Central memory CD8-positive, alpha-beta T cell (primary cell): ENCODE measurements at regions not wholly inside any gene's neighbourhood (a gene's known extent, or its start where the extent isn't known, plus 50 kb on each side); places are given as distances from the start of the nearest gene placed in this dataset.
"Not testable (repeated sequence)": the region's sequence is repeated elsewhere in the genome, so short reads cannot be mapped to it uniquely, and the experiment has no call there.

ENCODE experiments used
- ATAC-seq: fragments of 150-1000 bp; cut with Tn5 transposase; replicated peaks from 2 replicates; pipeline ENCODE4 v1.10.0; 2022; ENCODE audit warnings: mild to moderate bottlenecking, moderate FRiP score, moderate number of reproducible peaks; ENCODE audit not compliant: poor library complexity, severe bottlenecking; ENCODE audit errors: extremely low read depth
- DNase-seq, 2 donors: peaks; one replicate each; pipeline ENCODE4 v3.0.0; 2021; ENCODE audit warnings: low spot score in 2 of 2
- H3K27ac Mint-ChIP-seq: one replicate; pipeline ENCODE4 v1.8.0; 2022; ENCODE audit warnings: low read depth, mild to moderate bottlenecking, moderate library complexity, mixed read lengths
- H3K27me3 Mint-ChIP-seq: one replicate; pipeline ENCODE4 v1.8.0; 2022; ENCODE audit warnings: mixed read lengths
- H3K36me3 Mint-ChIP-seq: one replicate; pipeline ENCODE4 v1.8.0; 2022; ENCODE audit warnings: mild to moderate bottlenecking, moderate library complexity, mixed read lengths; ENCODE audit not compliant: insufficient read depth
- H3K4me1 Mint-ChIP-seq: one replicate; pipeline ENCODE4 v1.8.0; 2022; ENCODE audit warnings: mixed read lengths
- H3K4me3 Mint-ChIP-seq: one replicate; pipeline ENCODE4 v1.8.0; 2022; ENCODE audit warnings: mild to moderate bottlenecking, moderate library complexity, mixed read lengths
- H3K9me3 Mint-ChIP-seq: one replicate; pipeline ENCODE4 v1.8.0; 2022; ENCODE audit warnings: mixed read lengths

DNA sequence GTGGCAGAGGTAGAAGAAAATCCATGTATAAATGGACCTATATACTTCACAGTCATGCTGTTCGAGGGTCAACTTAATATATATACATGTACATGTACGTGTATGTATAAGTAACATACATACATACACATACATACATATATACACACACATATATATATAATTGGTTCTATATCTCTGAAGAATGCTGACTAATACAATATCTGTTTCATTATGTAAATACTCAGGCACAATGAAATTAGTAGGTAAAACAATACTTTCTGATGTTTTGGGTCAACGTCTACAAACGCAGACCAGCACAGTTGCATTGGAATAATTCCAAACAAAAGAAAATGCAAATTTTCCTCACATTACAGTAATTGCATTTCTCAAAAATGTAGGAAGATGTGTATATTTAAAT, 202.7 kb upstream of the DAAM1 start:
- Mint-ChIP-seq H3K4me3 (no peak overlapping the region), H3K36me3 (no peaks in the 10 kb centered on the region), H3K27me3 (no peaks in the 10 kb centered on the region), H3K4me1 (no peaks in the 10 kb centered on the region), H3K27ac (no peak overlapping the region), H3K9me3 (peaks cover 5% of the 10 kb centered on the region)
- no peak for DNase-seq
- no peak for ATAC-seq

DNA sequence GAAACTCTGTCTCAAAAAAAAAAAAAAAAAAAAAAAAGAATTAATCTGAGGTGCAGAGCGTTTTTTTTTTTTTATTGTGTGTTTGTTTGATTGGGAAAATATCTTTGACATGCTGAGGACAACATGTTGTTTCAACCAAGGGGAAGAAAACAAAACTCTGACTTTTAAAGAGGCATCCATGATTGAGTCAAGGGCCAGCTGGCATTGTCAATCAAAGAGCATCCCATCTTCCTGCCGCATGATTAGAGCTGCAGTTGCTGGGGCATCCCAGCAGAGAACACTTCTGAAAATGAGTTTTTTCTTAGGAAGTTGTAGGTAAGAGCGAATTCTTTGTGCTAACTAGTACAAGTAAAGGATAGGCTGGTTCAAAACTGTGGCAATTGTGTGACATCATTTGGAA, 200.9 kb upstream of the DAAM1 start:
- peaks cover 5% of the 10 kb centered on the region for H3K9me3 Mint-ChIP-seq
- ATAC-seq = no peak
- H3K36me3 Mint-ChIP-seq = no peaks in the 10 kb centered on the region
- H3K27me3 Mint-ChIP-seq = no peaks in the 10 kb centered on the region
- no peak overlapping the region for H3K27ac Mint-ChIP-seq
- H3K4me1 Mint-ChIP-seq = no peaks in the 10 kb centered on the region
- DNase-seq = no peak
- H3K4me3 Mint-ChIP-seq = no peak overlapping the region

DNA sequence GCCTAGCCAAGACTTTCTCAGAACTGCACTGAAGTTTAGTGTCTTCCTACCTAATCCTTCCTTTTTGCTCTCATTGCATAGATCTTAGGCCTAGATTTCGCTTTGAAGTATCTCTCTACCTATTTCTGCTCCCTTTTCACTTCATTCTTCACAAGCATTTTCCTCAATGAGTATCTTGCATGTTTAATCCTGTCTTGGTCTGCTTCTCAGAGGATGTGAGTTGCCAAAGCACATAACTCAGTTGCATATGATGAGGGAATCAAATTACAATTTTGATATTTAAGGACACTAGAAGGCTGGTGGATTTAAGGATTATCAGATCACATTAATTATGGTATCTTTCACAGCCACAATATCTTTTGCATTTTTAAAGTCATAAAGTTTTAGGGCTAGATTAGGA, 195.5 kb upstream of the DAAM1 start:
- Mint-ChIP-seq H3K27ac (no peak overlapping the region), H3K36me3 (no peaks in the 10 kb centered on the region), H3K4me3 (no peak overlapping the region), H3K4me1 (no peaks in the 10 kb centered on the region), H3K9me3 (peaks cover 5% of the 10 kb centered on the region), H3K27me3 (peaks cover 7% of the 10 kb centered on the region)
- no peak for ATAC-seq
- no peak for DNase-seq

GRCh38 chr14:58994130-58994529, 194.3 kb upstream of the DAAM1 start:
- H3K9me3 Mint-ChIP-seq = peaks cover 5% of the 10 kb centered on the region
- ATAC-seq (no peak), DNase-seq (no peak)
- H3K27ac Mint-ChIP-seq = no peak overlapping the region
- no peak overlapping the region for H3K4me3 Mint-ChIP-seq
- peaks cover 10% of the 10 kb centered on the region for H3K27me3 Mint-ChIP-seq
- no peaks in the 10 kb centered on the region for H3K4me1 Mint-ChIP-seq
- no peaks in the 10 kb centered on the region for H3K36me3 Mint-ChIP-seq

GRCh38 chr14:59004012-59004411, 184.5 kb upstream of the DAAM1 start:
- peaks cover 6% of the 10 kb centered on the region for H3K9me3 Mint-ChIP-seq
- no peak for DNase-seq
- no peak overlapping the region for H3K4me3 Mint-ChIP-seq
- H3K36me3 Mint-ChIP-seq = no peaks in the 10 kb centered on the region
- no peak overlapping the region for H3K27ac Mint-ChIP-seq
- ATAC-seq = no peak
- H3K27me3 Mint-ChIP-seq = peaks cover 10% of the 10 kb centered on the region
- no peaks in the 10 kb centered on the region for H3K4me1 Mint-ChIP-seq

GRCh38 chr14:59006179-59006578, 182.3 kb upstream of the DAAM1 start:
- not testable (repeated sequence) for DNase-seq, H3K9me3 Mint-ChIP-seq, H3K4me3 Mint-ChIP-seq, H3K4me1 Mint-ChIP-seq, H3K27ac Mint-ChIP-seq, H3K36me3 Mint-ChIP-seq, ATAC-seq
- peaks cover 10% of the 10 kb centered on the region for H3K27me3 Mint-ChIP-seq

DNA sequence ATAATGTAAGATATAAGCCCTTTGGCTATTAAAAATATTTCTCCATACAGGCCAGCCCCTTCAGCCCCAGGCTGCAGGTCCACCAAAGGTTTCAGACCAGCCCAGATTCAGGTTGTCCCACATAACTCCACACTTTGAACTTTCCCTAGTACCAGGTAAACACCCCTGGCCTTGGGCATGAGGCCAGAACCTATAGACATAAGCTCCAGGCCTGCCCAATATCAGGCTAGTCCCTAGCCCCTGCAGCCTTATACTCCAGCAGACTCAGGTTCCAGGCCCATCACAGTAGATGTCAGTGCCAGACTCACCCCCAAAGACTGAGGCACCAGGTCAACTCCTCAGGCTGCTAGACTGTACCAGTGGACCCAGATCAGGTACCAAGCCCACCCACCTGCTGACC, 178.5 kb upstream of the DAAM1 start:
- H3K36me3 Mint-ChIP-seq = no peaks in the 10 kb centered on the region
- no peaks in the 10 kb centered on the region for H3K4me1 Mint-ChIP-seq
- no peak for DNase-seq
- H3K9me3 Mint-ChIP-seq = peaks cover 13% of the 10 kb centered on the region
- no peak overlapping the region for H3K27ac Mint-ChIP-seq
- H3K27me3 Mint-ChIP-seq = peaks cover 10% of the 10 kb centered on the region
- ATAC-seq = no peak
- no peak overlapping the region for H3K4me3 Mint-ChIP-seq

DNA sequence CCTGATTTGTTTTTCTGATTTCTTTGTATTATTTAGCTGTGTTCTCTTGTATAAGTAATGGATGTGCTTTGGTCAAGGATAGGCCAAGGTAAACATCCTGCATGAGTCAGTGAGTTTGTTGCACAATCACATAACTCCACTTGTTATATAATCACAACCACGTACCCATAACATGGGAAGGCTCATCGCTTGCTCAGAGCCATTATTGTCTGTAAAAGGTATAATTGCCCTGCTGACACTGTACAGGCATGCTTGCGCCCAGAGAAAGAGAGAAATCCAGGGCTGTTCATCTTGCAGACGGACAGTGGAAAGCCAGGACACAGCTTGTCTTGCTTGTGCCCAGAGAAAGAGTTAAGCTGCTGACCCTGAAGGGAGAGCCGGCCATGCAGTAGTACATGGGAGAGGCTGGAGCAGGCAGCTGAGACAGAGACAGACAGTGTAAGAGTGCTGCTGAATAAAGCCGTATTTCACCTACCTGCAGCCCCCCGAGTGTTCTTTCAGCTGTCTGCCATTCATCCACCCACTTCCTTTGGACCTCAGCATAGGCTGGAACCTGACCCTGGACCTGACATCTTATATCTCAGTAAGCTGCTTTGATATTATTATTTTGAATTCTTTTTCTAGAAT, 174.7 kb upstream of the DAAM1 start:
- ATAC-seq (no peak), DNase-seq (no peak)
- no peaks in the 10 kb centered on the region for H3K36me3 Mint-ChIP-seq
- H3K27me3 Mint-ChIP-seq = no peaks in the 10 kb centered on the region
- H3K4me1 Mint-ChIP-seq = no peaks in the 10 kb centered on the region
- H3K27ac Mint-ChIP-seq = no peak overlapping the region
- H3K4me3 Mint-ChIP-seq = no peak overlapping the region
- peaks cover 7% of the 10 kb centered on the region for H3K9me3 Mint-ChIP-seq

GRCh38 chr14:59015482-59015881, 173.0 kb upstream of the DAAM1 start:
- Mint-ChIP-seq H3K9me3 (peaks cover 7% of the 10 kb centered on the region), H3K4me3 (no peak overlapping the region), H3K36me3 (no peaks in the 10 kb centered on the region), H3K27ac (no peak overlapping the region), H3K27me3 (no peaks in the 10 kb centered on the region), H3K4me1 (no peaks in the 10 kb centered on the region)
- no peak for DNase-seq
- ATAC-seq = no peak

- no peak for DNase-seq
- H3K9me3 Mint-ChIP-seq = peaks cover 7% of the 10 kb centered on the region
- H3K27ac Mint-ChIP-seq = no peak overlapping the region
- H3K27me3 Mint-ChIP-seq = no peaks in the 10 kb centered on the region
- no peak for ATAC-seq
- H3K4me3 Mint-ChIP-seq = no peak overlapping the region
- no peaks in the 10 kb centered on the region for H3K36me3 Mint-ChIP-seq
- no peaks in the 10 kb centered on the region for H3K4me1 Mint-ChIP-seq
Observed at GRCh38 chr14:59017285-59017965, 171.0 kb upstream of the DAAM1 start.

- H3K27me3 Mint-ChIP-seq = no peaks in the 10 kb centered on the region
- DNase-seq (no peak), ATAC-seq (no peak)
- H3K4me1 Mint-ChIP-seq = no peaks in the 10 kb centered on the region
- no peak overlapping the region for H3K4me3 Mint-ChIP-seq
- H3K9me3 Mint-ChIP-seq = peaks cover 6% of the 10 kb centered on the region
- no peaks in the 10 kb centered on the region for H3K36me3 Mint-ChIP-seq
- H3K27ac Mint-ChIP-seq = no peak overlapping the region
Observed at GRCh38 chr14:59018460-59018859, 170.0 kb upstream of the DAAM1 start.

- DNase-seq (no peak), ATAC-seq (no peak)
- Mint-ChIP-seq H3K4me1 (no peaks in the 10 kb centered on the region), H3K36me3 (no peaks in the 10 kb centered on the region), H3K27me3 (no peaks in the 10 kb centered on the region), H3K9me3 (peaks cover under 1% of the 10 kb centered on the region), H3K27ac (no peak overlapping the region), H3K4me3 (no peak overlapping the region)
Observed at GRCh38 chr14:59018978-59019377, 169.5 kb upstream of the DAAM1 start.

GRCh38 chr14:59020382-59020781, 168.1 kb upstream of the DAAM1 start:
- H3K27me3 Mint-ChIP-seq = no peaks in the 10 kb centered on the region
- no peak for ATAC-seq
- H3K36me3 Mint-ChIP-seq = peaks cover under 1% of the 10 kb centered on the region
- no peak overlapping the region for H3K4me3 Mint-ChIP-seq
- no peaks in the 10 kb centered on the region for H3K4me1 Mint-ChIP-seq
- DNase-seq = no peak
- H3K27ac Mint-ChIP-seq = no peak overlapping the region
- no peaks in the 10 kb centered on the region for H3K9me3 Mint-ChIP-seq
